ENCODE measurements at regions not wholly inside any gene's neighbourhood (a gene's known extent, or its start where the extent isn't known, plus 50 kb on each side); places are given as distances from the start of the nearest gene placed in this dataset.

- no peak overlapping the region for H3K4me2 ChIP-seq (ENCODE audit: low read depth, low read length, poor library complexity, severe bottlenecking)
- no peaks in the 10 kb centered on the region for H4K20me1 ChIP-seq (ENCODE audit: low read depth, low read length)
- no peaks in the 10 kb centered on the region for H3F3A ChIP-seq (ENCODE audit: insufficient read depth)
- H3K27me3 ChIP-seq (ENCODE audit: low read length): no peaks in the 10 kb centered on the region
- no peaks in the 10 kb centered on the region for H3K79me2 ChIP-seq (ENCODE audit: insufficient read depth, low read length)
- TF ChIP-seq EZH2phosphoT487 (conservative IDR thresholded peaks at IDR 0.05; ENCODE audit: low read length) (no peak), CTCF (IDR thresholded peaks at IDR 0.05; ENCODE audit: insufficient read depth, low read length, poor library complexity, severe bottlenecking) (no peak)
- no peak overlapping the region for H2AFZ ChIP-seq (ENCODE audit: low read depth, low read length, severe bottlenecking)
- H3K4me3 ChIP-seq (ENCODE audit: insufficient read depth, low read length, poor library complexity, severe bottlenecking): no peak overlapping the region
- H3K36me3 ChIP-seq (ENCODE audit: low read length): no peaks in the 10 kb centered on the region
- no peak overlapping the region for H3K27ac ChIP-seq (ENCODE audit: low read depth, low read length)
- H3K9ac ChIP-seq (ENCODE audit: low read length): no peak overlapping the region
- no peaks in the 10 kb centered on the region for H3K9me2 ChIP-seq (replicated peaks; ENCODE audit: insufficient read depth, low read length)
- no peaks in the 10 kb centered on the region for H3K9me3 ChIP-seq (ENCODE audit: insufficient read depth, low read length)
Observed at GRCh38 chr9:115764645-115765044, 388.9 kb upstream of the PAPPA start.

- Histone ChIP-seq H3K79me2 (ENCODE audit: insufficient read depth, low read length) (no peaks in the 10 kb centered on the region), H2AFZ (ENCODE audit: low read depth, low read length, severe bottlenecking) (no peak overlapping the region), H4K20me1 (ENCODE audit: low read depth, low read length) (no peaks in the 10 kb centered on the region), H3K4me2 (ENCODE audit: low read depth, low read length, poor library complexity, severe bottlenecking) (no peak overlapping the region), H3K4me3 (ENCODE audit: insufficient read depth, low read length, poor library complexity, severe bottlenecking) (no peak overlapping the region), H3K27ac (ENCODE audit: low read depth, low read length) (no peak overlapping the region), H3K9me3 (ENCODE audit: insufficient read depth, low read length) (no peaks in the 10 kb centered on the region), H3K9me2 (replicated peaks; ENCODE audit: insufficient read depth, low read length) (no peaks in the 10 kb centered on the region), H3F3A (ENCODE audit: insufficient read depth) (no peaks in the 10 kb centered on the region), H3K9ac (ENCODE audit: low read length) (no peak overlapping the region), H3K27me3 (ENCODE audit: low read length) (no peaks in the 10 kb centered on the region), H3K36me3 (ENCODE audit: low read length) (no peaks in the 10 kb centered on the region)
- TF ChIP-seq EZH2phosphoT487 (conservative IDR thresholded peaks at IDR 0.05; ENCODE audit: low read length): no peak
- TF ChIP-seq CTCF (IDR thresholded peaks at IDR 0.05; ENCODE audit: insufficient read depth, low read length, poor library complexity, severe bottlenecking): no peak
Observed at GRCh38 chr9:115765060-115765459, 388.5 kb upstream of the PAPPA start.

- no peaks in the 10 kb centered on the region for H3K79me2 ChIP-seq (ENCODE audit: insufficient read depth, low read length)
- H3K9me2 ChIP-seq (replicated peaks; ENCODE audit: insufficient read depth, low read length): no peaks in the 10 kb centered on the region
- no peak overlapping the region for H3K9ac ChIP-seq (ENCODE audit: low read length)
- no peaks in the 10 kb centered on the region for H3K27me3 ChIP-seq (ENCODE audit: low read length)
- no peaks in the 10 kb centered on the region for H4K20me1 ChIP-seq (ENCODE audit: low read depth, low read length)
- TF ChIP-seq EZH2phosphoT487 (conservative IDR thresholded peaks at IDR 0.05; ENCODE audit: low read length): no peak
- no peak for TF ChIP-seq CTCF (IDR thresholded peaks at IDR 0.05; ENCODE audit: insufficient read depth, low read length, poor library complexity, severe bottlenecking)
- H3K36me3 ChIP-seq (ENCODE audit: low read length): no peaks in the 10 kb centered on the region
- H3K4me3 ChIP-seq (ENCODE audit: insufficient read depth, low read length, poor library complexity, severe bottlenecking): no peak overlapping the region
- no peak overlapping the region for H2AFZ ChIP-seq (ENCODE audit: low read depth, low read length, severe bottlenecking)
- H3K9me3 ChIP-seq (ENCODE audit: insufficient read depth, low read length): no peaks in the 10 kb centered on the region
- H3K4me2 ChIP-seq (ENCODE audit: low read depth, low read length, poor library complexity, severe bottlenecking): no peak overlapping the region
- H3F3A ChIP-seq (ENCODE audit: insufficient read depth): no peaks in the 10 kb centered on the region
- no peak overlapping the region for H3K27ac ChIP-seq (ENCODE audit: low read depth, low read length)
Observed at GRCh38 chr9:115766370-115766955, 387.1 kb upstream of the PAPPA start.
